HCT116 (cell line): ENCODE measurements at regions not wholly inside any gene's neighbourhood (a gene's known extent, or its start where the extent isn't known, plus 50 kb on each side); places are given as distances from the start of the nearest gene placed in this dataset.

ENCODE experiments used
- ATAC-seq: fragments of 200-7000 bp; cut with Tn5 transposase; 2 replicates; pipeline ENCODE4 v1.9.1; 2020; ENCODE audit warnings: mild to moderate bottlenecking, moderate library complexity
- BruUV-seq: library from RNA; stranded (reverse); fragments of 400-500 nt; replicated peaks from 2 replicates; lab custom pipeline; 2021; lab: Mats Ljungman, UMichigan
- CTCF ChIA-PET: fragments of 300-600 bp; sonication (Branson Sonifier 250); formaldehyde crosslinking; loops from one replicate; lab custom pipeline; 2021; ENCODE audit warnings: antibody characterized with exemption; lab: Charles Lee
- POLR2A ChIA-PET: fragments of 300-600, 350-600 bp; sonication (Branson Sonifier 250); formaldehyde crosslinking; loops from one replicate; lab custom pipeline; 2021; ENCODE audit warnings: antibody characterized with exemption; lab: Charles Lee
- RAD21 ChIA-PET, 2 experiments: fragments of 300-600 bp; sonication (Branson Sonifier 250); formaldehyde crosslinking; loops; one replicate each; lab custom pipeline; 2023; ENCODE audit warnings: low total read pairs in 2 of 2; ENCODE audit not compliant: uncharacterized antibody in 2 of 2, unreplicated experiment in 2 of 2, low non-redundant PET in 1 of 2; lab: Charles Lee
- DNase-seq: peaks from one replicate; pipeline ENCODE4 v3.0.0-alpha.2; 2010; ENCODE audit warnings: low read depth, low spot score
- H2AFZ ChIP-seq: fragments of 200-600 bp; shearing (Covaris generic), sonication (generic); 2 replicates; pipeline ENCODE4 v1.6.1; 2017; ENCODE audit warnings: low read depth, mixed run types, mixed read lengths, antibody characterized with exemption, low read length; ENCODE audit not compliant: poor library complexity, severe bottlenecking
- H3K27ac ChIP-seq: 2 replicates; pipeline ENCODE4 v1.5.1; 2012; ENCODE audit warnings: low read depth, low read length
- H3K27me3 ChIP-seq: fragments of 200-600 bp; sonication (generic); 2 replicates; pipeline ENCODE4 v1.6.1; 2016; ENCODE audit warnings: mixed run types, low read length, mixed read lengths; ENCODE audit not compliant: insufficient read depth
- H3K36me3 ChIP-seq, 2 experiments: fragments of 200-500 bp in 1 of 2; fragments of 200-600 bp in 1 of 2; sonication (Bioruptor generic) in 1 of 2; sonication (generic) in 1 of 2; 2 replicates each; pipeline versions ENCODE4 v1.5.1 to v1.6.1; 2014 to 2016; ENCODE audit warnings: low read length in 2 of 2, inconsistent platforms in 1 of 2, mixed read lengths in 1 of 2, mixed run types in 1 of 2; ENCODE audit not compliant: insufficient read depth in 2 of 2, control insufficient read depth in 1 of 2
- H3K4me1 ChIP-seq, 2 experiments: fragments of 200-600 bp in 1 of 2; sonication (generic) in 1 of 2; 2 replicates each; pipeline versions ENCODE4 v1.5.1 to v1.6.1; 2012 to 2017; ENCODE audit warnings: low read length in 2 of 2, inconsistent platforms in 1 of 2, mild to moderate bottlenecking in 1 of 2, mixed read lengths in 1 of 2, mixed run types in 1 of 2, moderate library complexity in 1 of 2; ENCODE audit not compliant: insufficient read depth in 2 of 2, control insufficient read depth in 1 of 2
- H3K4me2 ChIP-seq: fragments of 200-600 bp; sonication (generic); 2 replicates; pipeline ENCODE4 v1.6.1; 2017; ENCODE audit warnings: mixed run types, low read length, mixed read lengths
- H3K4me3 ChIP-seq, 2 experiments: fragments of 200-600 bp in 1 of 2; sonication (generic) in 1 of 2; replicated peaks in 1 of 2; 2 replicates each; pipeline ENCODE4 v1.5.1; 2011 to 2016; ENCODE audit warnings: low read length in 2 of 2, control low read depth in 1 of 2, low read depth in 1 of 2, mild to moderate bottlenecking in 1 of 2, mixed read lengths in 1 of 2, mixed run types in 1 of 2
- H3K79me2 ChIP-seq: fragments of 200-600 bp; sonication (generic); 2 replicates; pipeline ENCODE4 v1.6.1; 2017; ENCODE audit warnings: mild to moderate bottlenecking, mixed run types, low read length, moderate library complexity, mixed read lengths; ENCODE audit not compliant: insufficient read depth
- H3K9ac ChIP-seq: fragments of 200-600 bp; sonication (generic); 2 replicates; pipeline ENCODE4 v1.6.1; 2016; ENCODE audit warnings: low read length, mixed read lengths
- H3K9me2 ChIP-seq: fragments of 200-600 bp; sonication (generic), shearing (Covaris generic); 2 replicates; pipeline ENCODE4 v1.6.1; 2017; ENCODE audit warnings: mixed run types, mild to moderate bottlenecking, moderate library complexity; ENCODE audit not compliant: insufficient read depth
- H3K9me3 ChIP-seq, 2 experiments: fragments of 200-500 bp in 1 of 2; fragments of 200-600 bp in 1 of 2; sonication (Bioruptor generic) in 1 of 2; sonication (generic) in 1 of 2; 2 replicates each; pipeline ENCODE4 v1.6.1; 2014 to 2017; ENCODE audit warnings: low read length in 2 of 2, mixed read lengths in 2 of 2, inconsistent platforms in 1 of 2, low read depth in 1 of 2, mild to moderate bottlenecking in 1 of 2, mixed run types in 1 of 2, moderate library complexity in 1 of 2; ENCODE audit not compliant: control insufficient read depth in 1 of 2, insufficient read depth in 1 of 2
- H4K20me1 ChIP-seq: fragments of 200-600 bp; sonication (generic), shearing (Covaris generic); 2 replicates; pipeline ENCODE4 v1.6.1; 2017; ENCODE audit warnings: mixed run types, mild to moderate bottlenecking, moderate library complexity; ENCODE audit not compliant: insufficient read depth
- CBX3 ChIP-seq: IDR thresholded peaks from 2 replicates; pipeline ENCODE4 v1.6.1; 2012; ENCODE audit warnings: low read depth
- CTCF ChIP-seq, 3 experiments: fragments of 200-600 bp in 1 of 3; sonication (generic) in 1 of 3; IDR thresholded peaks in 2 of 3; conservative IDR thresholded peaks in 1 of 3; 2 replicates each; pipeline ENCODE4 v1.5.1; 2012 to 2017; ENCODE audit warnings: low read depth in 2 of 3, low read length in 2 of 3, antibody characterized with exemption in 1 of 3, borderline replicate concordance in 1 of 3, control low read depth in 1 of 3, mild to moderate bottlenecking in 1 of 3, mixed read lengths in 1 of 3, mixed run types in 1 of 3, moderate library complexity in 1 of 3; ENCODE audit not compliant: insufficient read depth in 1 of 3
- EGR1 ChIP-seq: IDR thresholded peaks from 2 replicates; pipeline ENCODE4 v1.6.1; 2012; ENCODE audit warnings: low read depth
- EZH2 ChIP-seq: fragments of 200-600 bp; sonication (generic); IDR thresholded peaks from 2 replicates; pipeline ENCODE4 v1.6.1; 2017; ENCODE audit warnings: antibody characterized with exemption, mixed run types
- EZH2phosphoT487 ChIP-seq: fragments of 200-600 bp; IDR thresholded peaks from 2 replicates; pipeline ENCODE4 v1.6.1; 2018; ENCODE audit warnings: antibody characterized with exemption, borderline replicate concordance
- FOSL1 ChIP-seq: IDR thresholded peaks from 2 replicates; pipeline ENCODE4 v1.6.1; 2012; ENCODE audit warnings: low read depth
- JUND ChIP-seq: IDR thresholded peaks from 2 replicates; pipeline ENCODE4 v1.6.1; 2012
- MAX ChIP-seq: IDR thresholded peaks from 2 replicates; pipeline ENCODE4 v1.6.1; 2012
- POLR2A ChIP-seq: IDR thresholded peaks from 2 replicates; pipeline ENCODE4 v1.7.0; 2011; ENCODE audit warnings: borderline replicate concordance; ENCODE audit not compliant: insufficient read depth, insufficient read length; ENCODE audit errors: extremely low read depth
- POLR2AphosphoS5 ChIP-seq: IDR thresholded peaks from 2 replicates; pipeline ENCODE4 v1.6.1; 2011; ENCODE audit warnings: mild to moderate bottlenecking, low read depth, low read length, moderate library complexity
- RAD21 ChIP-seq: IDR thresholded peaks from 2 replicates; pipeline ENCODE4 v1.6.1; 2012; ENCODE audit warnings: low read depth, mild to moderate bottlenecking
- REST ChIP-seq: IDR thresholded peaks from 2 replicates; pipeline ENCODE4 v1.6.1; 2012; ENCODE audit warnings: low read depth
- SIN3A ChIP-seq: IDR thresholded peaks from 2 replicates; pipeline ENCODE4 v1.6.1; 2012; ENCODE audit warnings: low read depth
- SP1 ChIP-seq: IDR thresholded peaks from 2 replicates; pipeline ENCODE4 v1.6.1; 2012; ENCODE audit warnings: low read depth
- SRF ChIP-seq: IDR thresholded peaks from 2 replicates; pipeline ENCODE4 v1.6.1; 2012; ENCODE audit warnings: low read depth
- TCF7L2 ChIP-seq: IDR thresholded peaks from 2 replicates; pipeline ENCODE4 v1.7.0; 2011; ENCODE audit warnings: borderline replicate concordance, inconsistent platforms; ENCODE audit not compliant: insufficient read depth, insufficient read length; ENCODE audit errors: extremely low read depth
- YY1 ChIP-seq: IDR thresholded peaks from 2 replicates; pipeline ENCODE4 v1.6.1; 2011; ENCODE audit warnings: low read length, low read depth, moderate library complexity, mild to moderate bottlenecking; ENCODE audit not compliant: insufficient replicate concordance; ENCODE audit errors: extremely low read depth
- ZFX ChIP-seq: fragments of 450-650 bp; IDR thresholded peaks from 2 replicates; pipeline ENCODE4 v1.6.1; 2017
- ZNF274 ChIP-seq: fragments of 200-500 bp; sonication (Bioruptor generic); IDR thresholded peaks from 2 replicates; pipeline ENCODE4 v1.6.1; 2014; ENCODE audit warnings: mild to moderate bottlenecking, low read depth, low read length, inconsistent platforms
- intact Hi-C: fragments of 100-400 bp; cut with micrococcal nuclease; formaldehyde crosslinking; loops from 2 replicates; pipeline ENCODE4 v1.10.0; 2022
- TF ChIP-seq, protein P1 (sequence below): IDR thresholded peaks from 2 replicates; pipeline ENCODE4 v1.6.1; 2011; ENCODE audit warnings: mild to moderate bottlenecking, low read length, moderate library complexity; ENCODE audit not compliant: insufficient replicate concordance; ENCODE audit errors: extremely low read depth

DNA sequence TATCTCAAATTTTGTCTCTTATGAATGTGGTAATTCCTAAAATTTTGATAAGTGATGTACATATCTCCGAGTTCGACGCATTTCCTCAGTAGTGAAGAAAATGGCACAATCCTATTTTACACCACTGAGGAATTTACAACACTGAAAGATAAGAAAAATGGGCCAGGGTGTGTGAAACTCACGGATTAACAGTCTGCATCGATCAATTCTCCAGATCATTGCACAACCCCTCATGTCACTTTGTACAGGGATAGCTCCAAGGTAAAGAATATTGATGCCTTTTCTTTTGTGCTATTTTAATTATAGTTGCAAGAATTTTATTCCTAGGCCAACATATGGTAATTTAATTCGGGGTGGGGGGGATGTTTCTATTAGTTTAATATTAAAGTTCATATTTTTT, 268.7 kb upstream of the VCX3A start:
- no peak overlapping the region for H2AFZ ChIP-seq
- H3K79me2 ChIP-seq = no peaks in the 10 kb centered on the region
- TF ChIP-seq SIN3A (no peak), EZH2 (no peak), EGR1 (no peak), CTCF (IDR thresholded peaks at IDR 0.05 in 2 of 3, conservative IDR thresholded peaks at IDR 0.05 in 1 of 3; ENCODE audit: borderline replicate concordance in 1 of 3, insufficient read depth in 1 of 3, low read depth in 2 of 3, low read length in 2 of 3) (no peak), EZH2phosphoT487 (no peak), REST (no peak), MAX (no peak), ZFX (no peak), POLR2A (no peak), YY1 (no peak), FOSL1 (no peak), SP1 (no peak), RAD21 (no peak), ZNF274 (no peak), CBX3 (no peak), POLR2AphosphoS5 (no peak), SRF (no peak), JUND (no peak), TCF7L2 (no peak)
- TF ChIP-seq, protein P1, sequence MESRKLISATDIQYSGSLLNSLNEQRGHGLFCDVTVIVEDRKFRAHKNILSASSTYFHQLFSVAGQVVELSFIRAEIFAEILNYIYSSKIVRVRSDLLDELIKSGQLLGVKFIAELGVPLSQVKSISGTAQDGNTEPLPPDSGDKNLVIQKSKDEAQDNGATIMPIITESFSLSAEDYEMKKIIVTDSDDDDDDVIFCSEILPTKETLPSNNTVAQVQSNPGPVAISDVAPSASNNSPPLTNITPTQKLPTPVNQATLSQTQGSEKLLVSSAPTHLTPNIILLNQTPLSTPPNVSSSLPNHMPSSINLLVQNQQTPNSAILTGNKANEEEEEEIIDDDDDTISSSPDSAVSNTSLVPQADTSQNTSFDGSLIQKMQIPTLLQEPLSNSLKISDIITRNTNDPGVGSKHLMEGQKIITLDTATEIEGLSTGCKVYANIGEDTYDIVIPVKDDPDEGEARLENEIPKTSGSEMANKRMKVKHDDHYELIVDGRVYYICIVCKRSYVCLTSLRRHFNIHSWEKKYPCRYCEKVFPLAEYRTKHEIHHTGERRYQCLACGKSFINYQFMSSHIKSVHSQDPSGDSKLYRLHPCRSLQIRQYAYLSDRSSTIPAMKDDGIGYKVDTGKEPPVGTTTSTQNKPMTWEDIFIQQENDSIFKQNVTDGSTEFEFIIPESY = no peak
- no peaks in the 10 kb centered on the region; a peak in 1 of 4 replicates for H3K9me3 ChIP-seq
- DNase-seq (no peak), ATAC-seq (no peak)
- BruUV-seq = no TSS peak
- H3K4me2 ChIP-seq = no peak overlapping the region
- no peak overlapping the region for H3K9ac ChIP-seq
- RAD21 ChIA-PET = no interaction called here
- no peaks in the 10 kb centered on the region for H4K20me1 ChIP-seq
- H3K27me3 ChIP-seq = no peaks in the 10 kb centered on the region
- CTCF ChIA-PET = no interaction called here
- no peak overlapping the region for H3K27ac ChIP-seq
- H3K36me3 ChIP-seq = no peaks in the 10 kb centered on the region
- no peak overlapping the region for H3K4me3 ChIP-seq
- POLR2A ChIA-PET = no interaction called here
- intact Hi-C loops = no loop called here
- no peaks in the 10 kb centered on the region for H3K9me2 ChIP-seq
- no peaks in the 10 kb centered on the region for H3K4me1 ChIP-seq
